ENCODE measurements at regions not wholly inside any gene's neighbourhood (a gene's known extent, or its start where the extent isn't known, plus 50 kb on each side); places are given as distances from the start of the nearest gene placed in this dataset.

DNA sequence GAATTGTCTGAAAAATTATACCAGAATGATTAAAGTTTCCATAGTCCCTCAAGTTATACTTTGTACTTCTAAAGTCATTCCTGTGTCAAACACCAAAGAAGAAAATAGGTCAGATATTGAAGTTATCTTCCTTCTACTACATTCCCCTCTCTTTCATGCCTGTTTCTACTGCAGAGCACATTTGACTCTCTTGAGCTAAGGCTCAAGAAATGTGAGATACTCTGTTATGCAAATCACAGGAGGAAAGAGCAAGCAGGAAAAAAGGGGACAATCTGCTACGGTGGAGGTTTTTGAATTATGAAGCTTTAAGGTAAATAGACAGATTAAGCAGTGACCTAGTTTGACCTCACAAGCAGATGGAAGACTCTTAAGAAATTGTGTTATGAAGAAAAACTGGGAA, 198.9 kb upstream of the LDB2 start:
- TF ChIP-seq EZH2 (IDR thresholded peaks at IDR 0.05; ENCODE audit: borderline replicate concordance, low read depth, low read length, poor library complexity, severe bottlenecking): no peak
- TF ChIP-seq, protein P1, sequence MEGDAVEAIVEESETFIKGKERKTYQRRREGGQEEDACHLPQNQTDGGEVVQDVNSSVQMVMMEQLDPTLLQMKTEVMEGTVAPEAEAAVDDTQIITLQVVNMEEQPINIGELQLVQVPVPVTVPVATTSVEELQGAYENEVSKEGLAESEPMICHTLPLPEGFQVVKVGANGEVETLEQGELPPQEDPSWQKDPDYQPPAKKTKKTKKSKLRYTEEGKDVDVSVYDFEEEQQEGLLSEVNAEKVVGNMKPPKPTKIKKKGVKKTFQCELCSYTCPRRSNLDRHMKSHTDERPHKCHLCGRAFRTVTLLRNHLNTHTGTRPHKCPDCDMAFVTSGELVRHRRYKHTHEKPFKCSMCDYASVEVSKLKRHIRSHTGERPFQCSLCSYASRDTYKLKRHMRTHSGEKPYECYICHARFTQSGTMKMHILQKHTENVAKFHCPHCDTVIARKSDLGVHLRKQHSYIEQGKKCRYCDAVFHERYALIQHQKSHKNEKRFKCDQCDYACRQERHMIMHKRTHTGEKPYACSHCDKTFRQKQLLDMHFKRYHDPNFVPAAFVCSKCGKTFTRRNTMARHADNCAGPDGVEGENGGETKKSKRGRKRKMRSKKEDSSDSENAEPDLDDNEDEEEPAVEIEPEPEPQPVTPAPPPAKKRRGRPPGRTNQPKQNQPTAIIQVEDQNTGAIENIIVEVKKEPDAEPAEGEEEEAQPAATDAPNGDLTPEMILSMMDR (conservative IDR thresholded peaks at IDR 0.05; ENCODE audit: low read depth, low read length): no peak
